GM18507 (cell line): ENCODE measurements at regions not wholly inside any gene's neighbourhood (a gene's known extent, or its start where the extent isn't known, plus 50 kb on each side); places are given as distances from the start of the nearest gene placed in this dataset.
A peak's percentile ranks its signal among the peaks of the same experiment; 100 is the strongest.
"Not testable (repeated sequence)": the region's sequence is repeated elsewhere in the genome, so short reads cannot be mapped to it uniquely, and the experiment has no call there.

ENCODE experiments used
- DNase-seq: peaks from one replicate; pipeline ENCODE4 v3.0.0; 2011; ENCODE audit warnings: low read depth; ENCODE audit not compliant: insufficient read length; ENCODE audit errors: extremely low spot score
- FAIRE-seq: peaks from 2 replicates; lab custom pipeline; 2011; peaks lifted over from hg19 to GRCh38; lab: Jason Lieb, UNC

GRCh38 chrY:16101815-16102214, 1577.5 kb downstream of the NLGN4Y start:
- FAIRE-seq = no peak

GRCh38 chrY:16106613-16107012, 1582.3 kb downstream of the NLGN4Y start:
- FAIRE-seq (no peak), DNase-seq (no peak)

More at GRCh38 chrY:16101815-16102214, 1577.5 kb downstream of the NLGN4Y start:
- no peak for DNase-seq

GRCh38 chrY:16108839-16109238, 1584.5 kb downstream of the NLGN4Y start:
- FAIRE-seq = no peak

GRCh38 chrY:16120096-16120495, 1595.8 kb downstream of the NLGN4Y start:
- not testable (repeated sequence) for FAIRE-seq, DNase-seq

More at GRCh38 chrY:16108839-16109238, 1584.5 kb downstream of the NLGN4Y start:
- no peak for DNase-seq

GRCh38 chrY:16121988-16122387, 1597.7 kb downstream of the NLGN4Y start:
- FAIRE-seq (no peak), DNase-seq (no peak)

GRCh38 chrY:16124630-16125317, 1600.4 kb downstream of the NLGN4Y start:
- FAIRE-seq (no peak), DNase-seq (no peak)

- no peak for FAIRE-seq
- no peak for DNase-seq
These were observed 1612.4 kb downstream of the NLGN4Y start for GRCh38 chrY:16136581-16137298.

- no peak for FAIRE-seq
These were observed 1633.5 kb downstream of the NLGN4Y start for GRCh38 chrY:16157801-16158200.

GRCh38 chrY:16175740-16176139, 1651.4 kb downstream of the NLGN4Y start:
- FAIRE-seq, DNase-seq: not testable (repeated sequence)

More at GRCh38 chrY:16157801-16158200, 1633.5 kb downstream of the NLGN4Y start:
- no peak for DNase-seq

GRCh38 chrY:16205482-16205881, 1674.5 kb downstream of the CDY2B start:
- DNase-seq, FAIRE-seq: not testable (repeated sequence)

- FAIRE-seq, DNase-seq: not testable (repeated sequence)
These were observed 1636.7 kb downstream of the CDY2B start for GRCh38 chrY:16243322-16243721.

GRCh38 chrY:16254551-16255295, 1625.3 kb downstream of the CDY2B start:
- DNase-seq, FAIRE-seq: not testable (repeated sequence)

GRCh38 chrY:16255778-16256177, 1624.2 kb downstream of the CDY2B start:
- FAIRE-seq = peak; percentile 29
- DNase-seq = not testable (repeated sequence)
